ENCODE measurements at regions not wholly inside any gene's neighbourhood (a gene's known extent, or its start where the extent isn't known, plus 50 kb on each side); places are given as distances from the start of the nearest gene placed in this dataset.

GRCh38 chr6:163850874-163851273 lies 436.4 kb downstream of the QKI start:
- Histone ChIP-seq H3K4me3 (ENCODE audit: low read depth, low read length) (no peak overlapping the region), H3K27ac (ENCODE audit: low read depth, low read length) (no peak overlapping the region), H3K36me3 (ENCODE audit: control insufficient read depth, insufficient read depth, low read length) (no peaks in the 10 kb centered on the region), H3K4me1 (ENCODE audit: control insufficient read depth, insufficient read depth, low read length) (0 out of 2 replicates have a peak, but pooled peaks cover 4% of the 10 kb centered on the region), H3K9ac (ENCODE audit: low read depth, low read length) (no peak overlapping the region), H3K27me3 (ENCODE audit: control insufficient read depth, insufficient read depth, low read length) (no peaks in the 10 kb centered on the region), H3K9me3 (ENCODE audit: control insufficient read depth, insufficient read depth, low read length) (0 out of 2 replicates have a peak, but pooled peaks cover 4% of the 10 kb centered on the region)

DNA sequence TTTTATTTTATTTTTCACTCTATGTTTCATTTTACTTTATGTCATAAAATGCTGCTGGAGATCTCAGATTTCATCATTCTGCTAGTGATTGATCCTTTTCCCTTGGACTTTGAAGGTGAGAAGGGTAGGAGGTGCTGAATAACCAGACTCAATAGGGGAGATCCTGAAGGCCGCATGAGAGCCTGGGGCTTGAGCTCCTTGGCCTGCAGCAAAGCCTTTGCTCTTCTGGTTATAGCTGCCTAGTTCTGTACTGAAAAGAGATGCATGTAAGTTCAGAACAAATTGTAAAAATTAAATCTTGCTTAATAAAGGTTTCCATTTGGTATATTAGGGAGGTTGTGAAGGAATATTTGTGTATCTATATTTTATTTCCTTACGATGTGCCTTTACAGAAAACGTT lies 430.2 kb downstream of the QKI start:
- Histone ChIP-seq H3K27me3 (ENCODE audit: control insufficient read depth, insufficient read depth, low read length) (no peaks in the 10 kb centered on the region), H3K27ac (ENCODE audit: low read depth, low read length) (no peak overlapping the region), H3K9me3 (ENCODE audit: control insufficient read depth, insufficient read depth, low read length) (peaks cover 12% of the 10 kb centered on the region), H3K36me3 (ENCODE audit: control insufficient read depth, insufficient read depth, low read length) (no peaks in the 10 kb centered on the region), H3K9ac (ENCODE audit: low read depth, low read length) (no peak overlapping the region), H3K4me1 (ENCODE audit: control insufficient read depth, insufficient read depth, low read length) (no peaks in the 10 kb centered on the region), H3K4me3 (ENCODE audit: low read depth, low read length) (no peak overlapping the region)

DNA sequence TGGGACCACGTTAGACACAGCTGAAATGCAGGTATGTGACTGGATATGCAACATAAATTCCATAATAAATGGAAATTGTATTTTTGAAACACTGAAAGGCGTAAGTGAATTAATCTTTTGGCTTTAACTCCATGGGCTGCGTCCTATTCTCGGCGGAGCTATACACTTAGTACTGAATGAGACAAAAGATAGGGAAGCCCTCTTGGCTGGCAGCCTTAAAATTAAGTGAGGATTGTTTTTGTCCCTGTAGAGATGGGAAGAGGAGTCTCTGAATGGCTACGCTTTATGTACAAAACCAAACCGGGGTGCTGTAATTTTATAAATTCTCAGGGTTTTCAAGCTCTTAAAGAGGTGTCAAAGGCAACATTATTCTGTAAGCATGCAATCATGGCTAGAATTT lies 429.8 kb downstream of the QKI start:
- peaks cover 12% of the 10 kb centered on the region for H3K9me3 ChIP-seq (ENCODE audit: control insufficient read depth, insufficient read depth, low read length)

DNA sequence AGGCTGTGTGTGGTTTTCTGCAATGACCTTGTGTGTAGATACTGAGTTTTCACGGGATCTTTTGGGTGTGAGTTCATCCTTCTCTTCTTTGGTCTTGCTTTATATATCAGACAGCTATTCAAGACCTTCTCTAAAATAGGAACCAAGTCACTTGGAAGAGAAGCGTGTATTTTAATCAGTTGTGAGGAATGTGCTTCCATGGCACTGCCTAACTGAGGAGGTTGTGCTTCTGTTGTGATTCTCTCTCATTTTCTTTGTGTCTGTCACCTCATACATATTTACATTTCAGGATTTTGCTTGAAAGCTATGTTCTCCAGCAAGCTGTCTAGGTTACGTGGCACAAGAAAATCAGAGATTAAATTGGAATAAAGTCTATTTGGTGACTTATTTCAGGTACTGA lies 428.7 kb downstream of the QKI start:
- Histone ChIP-seq H3K9me3 (ENCODE audit: control insufficient read depth, insufficient read depth, low read length) (peaks cover 12% of the 10 kb centered on the region), H3K36me3 (ENCODE audit: control insufficient read depth, insufficient read depth, low read length) (no peaks in the 10 kb centered on the region), H3K4me3 (ENCODE audit: low read depth, low read length) (no peak overlapping the region), H3K4me1 (ENCODE audit: control insufficient read depth, insufficient read depth, low read length) (no peaks in the 10 kb centered on the region), H3K27ac (ENCODE audit: low read depth, low read length) (no peak overlapping the region), H3K9ac (ENCODE audit: low read depth, low read length) (no peak overlapping the region), H3K27me3 (ENCODE audit: control insufficient read depth, insufficient read depth, low read length) (no peaks in the 10 kb centered on the region)

More for the DNA sequence above, 429.8 kb downstream of the QKI start:
- Histone ChIP-seq H3K27ac (ENCODE audit: low read depth, low read length) (no peak overlapping the region), H3K4me3 (ENCODE audit: low read depth, low read length) (no peak overlapping the region), H3K27me3 (ENCODE audit: control insufficient read depth, insufficient read depth, low read length) (no peaks in the 10 kb centered on the region), H3K36me3 (ENCODE audit: control insufficient read depth, insufficient read depth, low read length) (no peaks in the 10 kb centered on the region), H3K9ac (ENCODE audit: low read depth, low read length) (no peak overlapping the region), H3K4me1 (ENCODE audit: control insufficient read depth, insufficient read depth, low read length) (no peaks in the 10 kb centered on the region)

GRCh38 chr6:163842467-163842866 lies 427.9 kb downstream of the QKI start:
- 0 out of 2 replicates have a peak, but pooled peaks cover 3% of the 10 kb centered on the region for H3K4me1 ChIP-seq (ENCODE audit: control insufficient read depth, insufficient read depth, low read length)
- H3K27me3 ChIP-seq (ENCODE audit: control insufficient read depth, insufficient read depth, low read length): no peaks in the 10 kb centered on the region
- peaks cover 12% of the 10 kb centered on the region for H3K9me3 ChIP-seq (ENCODE audit: control insufficient read depth, insufficient read depth, low read length)
- H3K36me3 ChIP-seq (ENCODE audit: control insufficient read depth, insufficient read depth, low read length): no peaks in the 10 kb centered on the region
- no peak overlapping the region for H3K4me3 ChIP-seq (ENCODE audit: low read depth, low read length)
- no peak overlapping the region for H3K27ac ChIP-seq (ENCODE audit: low read depth, low read length)
- no peak overlapping the region for H3K9ac ChIP-seq (ENCODE audit: low read depth, low read length)

DNA sequence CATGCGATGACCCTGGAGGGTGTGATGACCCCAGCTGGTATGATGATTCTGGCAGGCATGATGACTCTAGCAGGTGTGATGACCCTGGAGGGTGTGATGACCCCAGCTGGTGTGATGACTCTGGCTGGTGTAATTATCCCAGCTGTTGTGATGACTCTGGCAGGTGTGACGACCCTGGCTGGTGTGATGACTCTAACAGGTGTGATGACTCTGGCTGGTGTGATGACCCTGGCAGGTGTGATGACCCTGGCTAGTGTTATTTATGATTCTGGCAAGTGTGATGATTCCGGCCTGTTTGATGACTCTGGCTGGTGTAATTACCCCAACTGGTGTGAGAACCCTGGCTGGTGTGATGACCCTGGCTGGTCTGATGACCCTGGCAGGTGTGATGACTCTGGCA lies 427.2 kb downstream of the QKI start:
- Histone ChIP-seq H3K27me3 (ENCODE audit: control insufficient read depth, insufficient read depth, low read length) (no peaks in the 10 kb centered on the region), H3K9me3 (ENCODE audit: control insufficient read depth, insufficient read depth, low read length) (peaks cover 12% of the 10 kb centered on the region), H3K27ac (ENCODE audit: low read depth, low read length) (no peak overlapping the region), H3K4me1 (ENCODE audit: control insufficient read depth, insufficient read depth, low read length) (0 out of 2 replicates have a peak, but pooled peaks cover 3% of the 10 kb centered on the region), H3K4me3 (ENCODE audit: low read depth, low read length) (no peak overlapping the region), H3K9ac (ENCODE audit: low read depth, low read length) (no peak overlapping the region), H3K36me3 (ENCODE audit: control insufficient read depth, insufficient read depth, low read length) (no peaks in the 10 kb centered on the region)

DNA sequence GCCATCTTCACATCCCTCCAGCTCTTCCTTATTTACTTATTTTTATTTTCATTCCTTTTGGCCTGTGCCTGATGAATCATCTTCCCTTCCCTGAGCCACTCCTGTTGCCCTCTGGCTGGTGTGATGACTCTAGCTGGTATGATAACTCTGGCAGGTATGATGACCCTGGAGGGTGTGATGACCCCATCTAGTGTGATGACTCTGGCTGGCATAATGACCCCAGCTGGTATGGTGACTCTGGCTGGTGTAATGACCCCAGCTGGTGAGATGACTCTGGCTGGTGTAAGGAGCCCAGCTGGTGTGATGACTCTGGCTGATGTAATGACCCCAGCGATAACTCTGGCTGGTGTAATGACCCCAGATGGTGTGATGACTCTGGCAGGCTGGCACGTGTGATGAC lies 426.8 kb downstream of the QKI start:
- Histone ChIP-seq H3K27ac (ENCODE audit: low read depth, low read length) (no peak overlapping the region), H3K9me3 (ENCODE audit: control insufficient read depth, insufficient read depth, low read length) (peaks cover 12% of the 10 kb centered on the region), H3K27me3 (ENCODE audit: control insufficient read depth, insufficient read depth, low read length) (no peaks in the 10 kb centered on the region), H3K36me3 (ENCODE audit: control insufficient read depth, insufficient read depth, low read length) (no peaks in the 10 kb centered on the region), H3K4me3 (ENCODE audit: low read depth, low read length) (no peak overlapping the region), H3K9ac (ENCODE audit: low read depth, low read length) (no peak overlapping the region), H3K4me1 (ENCODE audit: control insufficient read depth, insufficient read depth, low read length) (0 out of 2 replicates have a peak, but pooled peaks cover 3% of the 10 kb centered on the region)

GRCh38 chr6:163840880-163841279 lies 426.4 kb downstream of the QKI start:
- Histone ChIP-seq H3K27me3 (ENCODE audit: control insufficient read depth, insufficient read depth, low read length) (no peaks in the 10 kb centered on the region), H3K9me3 (ENCODE audit: control insufficient read depth, insufficient read depth, low read length) (peaks cover 12% of the 10 kb centered on the region), H3K4me1 (ENCODE audit: control insufficient read depth, insufficient read depth, low read length) (0 out of 2 replicates have a peak, but pooled peaks cover 3% of the 10 kb centered on the region), H3K9ac (ENCODE audit: low read depth, low read length) (no peak overlapping the region), H3K4me3 (ENCODE audit: low read depth, low read length) (no peak overlapping the region), H3K36me3 (ENCODE audit: control insufficient read depth, insufficient read depth, low read length) (no peaks in the 10 kb centered on the region), H3K27ac (ENCODE audit: low read depth, low read length) (no peak overlapping the region)

GRCh38 chr6:163839296-163839695 lies 424.8 kb downstream of the QKI start:
- Histone ChIP-seq H3K27ac (ENCODE audit: low read depth, low read length) (no peak overlapping the region), H3K36me3 (ENCODE audit: control insufficient read depth, insufficient read depth, low read length) (no peaks in the 10 kb centered on the region), H3K27me3 (ENCODE audit: control insufficient read depth, insufficient read depth, low read length) (no peaks in the 10 kb centered on the region), H3K9ac (ENCODE audit: low read depth, low read length) (no peak overlapping the region), H3K4me3 (ENCODE audit: low read depth, low read length) (no peak overlapping the region), H3K4me1 (ENCODE audit: control insufficient read depth, insufficient read depth, low read length) (0 out of 2 replicates have a peak, but pooled peaks cover 3% of the 10 kb centered on the region), H3K9me3 (ENCODE audit: control insufficient read depth, insufficient read depth, low read length) (peaks cover 12% of the 10 kb centered on the region)

- Histone ChIP-seq H3K4me1 (ENCODE audit: control insufficient read depth, insufficient read depth, low read length) (0 out of 2 replicates have a peak, but pooled peaks cover 3% of the 10 kb centered on the region), H3K27me3 (ENCODE audit: control insufficient read depth, insufficient read depth, low read length) (no peaks in the 10 kb centered on the region), H3K27ac (ENCODE audit: low read depth, low read length) (no peak overlapping the region), H3K9ac (ENCODE audit: low read depth, low read length) (no peak overlapping the region), H3K4me3 (ENCODE audit: low read depth, low read length) (no peak overlapping the region), H3K36me3 (ENCODE audit: control insufficient read depth, insufficient read depth, low read length) (no peaks in the 10 kb centered on the region), H3K9me3 (ENCODE audit: control insufficient read depth, insufficient read depth, low read length) (peaks cover 12% of the 10 kb centered on the region)
Measured at GRCh38 chr6:163837691-163838431, 423.3 kb downstream of the QKI start.

- Histone ChIP-seq H3K9ac (ENCODE audit: low read depth, low read length) (no peak overlapping the region), H3K4me3 (ENCODE audit: low read depth, low read length) (no peak overlapping the region), H3K4me1 (ENCODE audit: control insufficient read depth, insufficient read depth, low read length) (0 out of 2 replicates have a peak, but pooled peaks cover 3% of the 10 kb centered on the region), H3K36me3 (ENCODE audit: control insufficient read depth, insufficient read depth, low read length) (no peaks in the 10 kb centered on the region), H3K27me3 (ENCODE audit: control insufficient read depth, insufficient read depth, low read length) (no peaks in the 10 kb centered on the region), H3K27ac (ENCODE audit: low read depth, low read length) (no peak overlapping the region), H3K9me3 (ENCODE audit: control insufficient read depth, insufficient read depth, low read length) (peaks cover 9% of the 10 kb centered on the region)
Measured at GRCh38 chr6:163836876-163837690, 422.6 kb downstream of the QKI start.

Data from HUES48 (cell line).